Stimulated activated CD4-positive, alpha-beta T cell treated with anti-CD3 and anti-CD28 coated beads, Interleukin-2, amount 100 ng/mL, for 48 hours (primary cell): ENCODE measurements at regions not wholly inside any gene's neighbourhood (a gene's known extent, or its start where the extent isn't known, plus 50 kb on each side); places are given as distances from the start of the nearest gene placed in this dataset.
"Not testable (repeated sequence)": the region's sequence is repeated elsewhere in the genome, so short reads cannot be mapped to it uniquely, and the experiment has no call there.

Experiments
- DNase-seq, 2 donors: peaks; one replicate each; pipeline ENCODE4 v3.0.0-alpha.2; 2020

GRCh38 chr18:2199060-2199459 lies 372.2 kb downstream of the METTL4 start:
- no peak for DNase-seq

GRCh38 chr18:2201036-2201600 lies 370.2 kb downstream of the METTL4 start:
- no peak for DNase-seq

GRCh38 chr18:2204736-2205135 lies 366.6 kb downstream of the METTL4 start:
- no peak for DNase-seq

- no peak for DNase-seq
These were observed 364.0 kb downstream of the METTL4 start for GRCh38 chr18:2207294-2207693.

GRCh38 chr18:2212598-2213205 lies 358.6 kb downstream of the METTL4 start:
- no peak for DNase-seq

GRCh38 chr18:2213905-2214304 lies 357.4 kb downstream of the METTL4 start:
- no peak for DNase-seq

GRCh38 chr18:2217356-2217755 lies 353.9 kb downstream of the METTL4 start:
- no peak for DNase-seq

- DNase-seq, result no peak
These were observed 353.2 kb downstream of the METTL4 start for GRCh38 chr18:2218101-2218500.

GRCh38 chr18:2219706-2220105 lies 351.6 kb downstream of the METTL4 start:
- no peak for DNase-seq

- DNase-seq, result no peak
These were observed 348.8 kb downstream of the METTL4 start for GRCh38 chr18:2222270-2223185.

GRCh38 chr18:2223449-2223848 lies 347.9 kb downstream of the METTL4 start:
- no peak for DNase-seq

- DNase-seq, result no peak
These were observed 347.5 kb downstream of the METTL4 start for GRCh38 chr18:2223849-2224248.

- no peak for DNase-seq
These were observed 335.1 kb downstream of the METTL4 start for GRCh38 chr18:2236232-2236631.

GRCh38 chr18:2237706-2238105 lies 333.6 kb downstream of the METTL4 start:
- no peak for DNase-seq

- DNase-seq, result no peak
These were observed 331.0 kb downstream of the METTL4 start for GRCh38 chr18:2240311-2240705.

- no peak for DNase-seq
These were observed 326.7 kb downstream of the METTL4 start for GRCh38 chr18:2244641-2245040.

- DNase-seq, result not testable (repeated sequence)
These were observed 324.2 kb downstream of the METTL4 start for GRCh38 chr18:2247101-2247500.

GRCh38 chr18:2254977-2255376 lies 316.3 kb downstream of the METTL4 start:
- DNase-seq, result no peak

GRCh38 chr18:2256577-2256976 lies 314.7 kb downstream of the METTL4 start:
- DNase-seq, result no peak

GRCh38 chr18:2258954-2259353 lies 312.4 kb downstream of the METTL4 start:
- no peak for DNase-seq

GRCh38 chr18:2263303-2263890 lies 307.9 kb downstream of the METTL4 start:
- DNase-seq, result no peak

- DNase-seq, result no peak
These were observed 296.7 kb downstream of the METTL4 start for GRCh38 chr18:2274613-2275012.

- DNase-seq, result no peak
These were observed 290.2 kb downstream of the METTL4 start for GRCh38 chr18:2281086-2281485.
